ENCODE measurements at regions not wholly inside any gene's neighbourhood (a gene's known extent, or its start where the extent isn't known, plus 50 kb on each side); places are given as distances from the start of the nearest gene placed in this dataset.

DNA sequence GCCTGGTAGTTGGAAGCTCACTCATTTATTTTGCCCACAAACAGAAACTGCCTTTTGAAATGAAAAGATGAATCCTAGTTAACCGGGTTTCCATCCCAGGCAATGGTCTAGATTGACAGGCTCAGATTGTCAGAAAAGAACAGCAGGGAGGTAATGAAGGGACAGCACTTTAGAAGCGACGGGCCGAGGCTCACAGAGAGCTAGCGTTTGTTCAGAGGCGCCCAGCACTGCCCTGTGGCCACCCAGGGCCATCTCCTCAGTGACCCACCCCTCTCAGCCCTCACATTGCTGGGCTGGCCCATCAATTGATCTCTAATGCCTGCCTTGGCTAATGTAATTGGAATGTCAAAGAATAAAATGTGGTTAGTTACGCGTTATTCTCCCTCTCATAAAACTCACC lies 304.8 kb downstream of the CDCA7 start:
- no peaks in the 10 kb centered on the region for H3K9me3 Mint-ChIP-seq (ENCODE audit: low read depth, unreplicated experiment)
- no peak overlapping the region for H3K27ac Mint-ChIP-seq (ENCODE audit: unreplicated experiment)
- BruUV-seq (replicated peaks) = no TSS peak
- TF ChIP-seq, protein P1, sequence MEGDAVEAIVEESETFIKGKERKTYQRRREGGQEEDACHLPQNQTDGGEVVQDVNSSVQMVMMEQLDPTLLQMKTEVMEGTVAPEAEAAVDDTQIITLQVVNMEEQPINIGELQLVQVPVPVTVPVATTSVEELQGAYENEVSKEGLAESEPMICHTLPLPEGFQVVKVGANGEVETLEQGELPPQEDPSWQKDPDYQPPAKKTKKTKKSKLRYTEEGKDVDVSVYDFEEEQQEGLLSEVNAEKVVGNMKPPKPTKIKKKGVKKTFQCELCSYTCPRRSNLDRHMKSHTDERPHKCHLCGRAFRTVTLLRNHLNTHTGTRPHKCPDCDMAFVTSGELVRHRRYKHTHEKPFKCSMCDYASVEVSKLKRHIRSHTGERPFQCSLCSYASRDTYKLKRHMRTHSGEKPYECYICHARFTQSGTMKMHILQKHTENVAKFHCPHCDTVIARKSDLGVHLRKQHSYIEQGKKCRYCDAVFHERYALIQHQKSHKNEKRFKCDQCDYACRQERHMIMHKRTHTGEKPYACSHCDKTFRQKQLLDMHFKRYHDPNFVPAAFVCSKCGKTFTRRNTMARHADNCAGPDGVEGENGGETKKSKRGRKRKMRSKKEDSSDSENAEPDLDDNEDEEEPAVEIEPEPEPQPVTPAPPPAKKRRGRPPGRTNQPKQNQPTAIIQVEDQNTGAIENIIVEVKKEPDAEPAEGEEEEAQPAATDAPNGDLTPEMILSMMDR (IDR thresholded peaks at IDR 0.05; ENCODE audit: unreplicated experiment) = no peak
- peaks cover 14% of the 10 kb centered on the region for H3K4me1 Mint-ChIP-seq (ENCODE audit: low read depth, unreplicated experiment)
- CTCF ChIA-PET = no interaction called here
- intact Hi-C loops (cut with micrococcal nuclease; ENCODE audit: unreplicated experiment) = loop anchor here (5.0 kb wide), 1 partner anchor 72 kb away; no protein-coding TSS in a partner anchor
- H3K36me3 Mint-ChIP-seq (ENCODE audit: insufficient read depth, unreplicated experiment) = no peaks in the 10 kb centered on the region
- H3K27me3 Mint-ChIP-seq (ENCODE audit: unreplicated experiment) = no peaks in the 10 kb centered on the region
- H3K4me3 Mint-ChIP-seq (ENCODE audit: low read depth, unreplicated experiment) = no peak overlapping the region
- DNase-seq = no peak

DNA sequence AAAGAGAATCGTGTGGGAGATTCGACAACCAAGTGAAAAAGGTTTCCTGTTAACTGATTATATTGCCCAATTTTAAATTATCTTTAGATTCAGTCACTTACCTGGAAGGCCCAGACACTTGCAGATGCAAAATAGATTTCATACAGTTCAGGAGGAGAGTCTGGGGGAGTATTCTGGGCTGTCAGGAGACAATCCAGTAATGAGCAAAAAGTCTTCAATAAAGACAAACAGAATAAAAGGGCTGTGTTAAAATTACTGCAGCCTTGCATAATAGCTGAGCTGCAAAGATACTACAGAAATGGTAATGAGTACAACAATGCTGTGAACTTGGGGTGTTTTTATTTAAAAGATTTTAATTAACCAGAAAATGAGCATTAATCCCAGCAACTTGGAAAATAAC lies 303.6 kb downstream of the SP3 start:
- Mint-ChIP-seq H3K27me3 (ENCODE audit: unreplicated experiment) (no peaks in the 10 kb centered on the region), H3K36me3 (ENCODE audit: insufficient read depth, unreplicated experiment) (no peaks in the 10 kb centered on the region), H3K9me3 (ENCODE audit: low read depth, unreplicated experiment) (no peaks in the 10 kb centered on the region), H3K27ac (ENCODE audit: unreplicated experiment) (no peak overlapping the region), H3K4me1 (ENCODE audit: low read depth, unreplicated experiment) (peaks cover 14% of the 10 kb centered on the region), H3K4me3 (ENCODE audit: low read depth, unreplicated experiment) (no peak overlapping the region)
- CTCF ChIA-PET = no interaction called here
- TF ChIP-seq, protein P1 (IDR thresholded peaks at IDR 0.05; ENCODE audit: unreplicated experiment) = no peak
- intact Hi-C loops (cut with micrococcal nuclease; ENCODE audit: unreplicated experiment) = loop anchor here (10.0 kb wide), 1 partner anchor 187 kb away; no protein-coding TSS in a partner anchor
- DNase-seq = no peak
- no TSS peak for BruUV-seq (replicated peaks)

DNA sequence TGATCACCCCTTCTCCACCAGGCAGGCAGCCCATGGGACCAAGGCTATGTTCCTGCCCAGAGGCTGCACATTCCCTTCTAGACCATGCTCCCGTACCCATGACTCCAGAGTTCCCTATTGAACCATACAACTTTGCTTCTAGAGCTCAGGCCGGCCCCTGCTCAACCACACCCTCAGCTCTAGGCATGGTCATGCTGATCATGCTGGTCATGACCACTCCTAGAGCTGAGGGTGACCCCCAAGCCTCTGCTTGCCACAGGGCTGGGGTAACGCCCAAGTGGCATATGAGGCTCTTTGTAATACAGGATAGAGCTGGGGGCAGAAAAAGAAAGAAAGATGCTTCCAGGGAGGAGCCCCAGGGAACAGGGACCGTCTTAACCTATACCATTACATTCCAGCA lies 301.8 kb downstream of the SP3 start:
- CTCF ChIA-PET = no interaction called here
- intact Hi-C loops (cut with micrococcal nuclease; ENCODE audit: unreplicated experiment) = loop anchor here (10.0 kb wide), 1 partner anchor 189 kb away; no protein-coding TSS in a partner anchor
- TF ChIP-seq, protein P1 (IDR thresholded peaks at IDR 0.05; ENCODE audit: unreplicated experiment) = no peak
- Mint-ChIP-seq H3K4me1 (ENCODE audit: low read depth, unreplicated experiment) (peaks cover 7% of the 10 kb centered on the region), H3K9me3 (ENCODE audit: low read depth, unreplicated experiment) (no peaks in the 10 kb centered on the region), H3K27ac (ENCODE audit: unreplicated experiment) (no peak overlapping the region), H3K27me3 (ENCODE audit: unreplicated experiment) (no peaks in the 10 kb centered on the region), H3K36me3 (ENCODE audit: insufficient read depth, unreplicated experiment) (no peaks in the 10 kb centered on the region), H3K4me3 (ENCODE audit: low read depth, unreplicated experiment) (no peak overlapping the region)
- no TSS peak for BruUV-seq (replicated peaks)
- DNase-seq = no peak

DNA sequence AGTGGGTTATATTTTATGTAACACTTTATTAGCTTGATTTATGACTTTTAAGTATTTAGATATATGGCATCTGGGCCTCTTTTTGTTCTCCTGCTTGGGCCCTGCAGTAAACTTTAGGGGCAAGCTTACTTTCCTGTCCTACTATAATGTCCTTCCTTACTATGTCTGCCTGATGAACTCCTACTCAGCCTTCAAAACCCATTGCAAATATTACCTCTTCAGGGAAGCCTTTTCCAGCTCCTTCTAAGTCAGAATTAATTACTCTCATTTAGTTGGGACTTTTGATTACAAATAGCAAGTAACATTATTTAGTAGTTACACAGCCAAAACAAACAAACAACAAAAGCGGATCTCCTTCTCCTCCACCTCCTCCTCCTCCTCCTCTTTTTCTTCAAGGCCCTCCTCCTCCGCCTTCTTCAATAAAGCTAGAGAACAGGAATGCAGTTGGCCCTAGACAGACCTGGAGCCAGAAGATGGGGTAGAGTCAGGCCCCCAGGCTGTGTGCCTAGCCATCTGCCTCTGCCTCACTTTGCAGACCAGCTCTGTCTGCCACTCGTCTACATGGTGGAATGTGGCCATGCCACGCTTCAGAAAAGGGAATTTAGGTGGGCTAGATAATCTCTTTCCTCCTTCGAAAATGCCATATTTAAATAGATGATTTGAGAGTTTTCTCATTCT lies 301.2 kb downstream of the SP3 start:
- no peak for DNase-seq
- BruUV-seq (replicated peaks) = no TSS peak
- TF ChIP-seq, protein P1 (IDR thresholded peaks at IDR 0.05; ENCODE audit: unreplicated experiment) = no peak
- H3K27me3 Mint-ChIP-seq (ENCODE audit: unreplicated experiment) = no peaks in the 10 kb centered on the region
- intact Hi-C loops (cut with micrococcal nuclease; ENCODE audit: unreplicated experiment) = loop anchor here (10.0 kb wide), 1 partner anchor 189 kb away; no protein-coding TSS in a partner anchor
- no peak overlapping the region for H3K27ac Mint-ChIP-seq (ENCODE audit: unreplicated experiment)
- no peak overlapping the region for H3K4me3 Mint-ChIP-seq (ENCODE audit: low read depth, unreplicated experiment)
- CTCF ChIA-PET = no interaction called here
- peaks cover under 1% of the 10 kb centered on the region for H3K4me1 Mint-ChIP-seq (ENCODE audit: low read depth, unreplicated experiment)
- H3K9me3 Mint-ChIP-seq (ENCODE audit: low read depth, unreplicated experiment) = no peaks in the 10 kb centered on the region
- no peaks in the 10 kb centered on the region for H3K36me3 Mint-ChIP-seq (ENCODE audit: insufficient read depth, unreplicated experiment)
